Sigmoid colon (tissue), 6 donors: ENCODE measurements at regions not wholly inside any gene's neighbourhood (a gene's known extent, or its start where the extent isn't known, plus 50 kb on each side); places are given as distances from the start of the nearest gene placed in this dataset.
"Not testable (repeated sequence)": the region's sequence is repeated elsewhere in the genome, so short reads cannot be mapped to it uniquely, and the experiment has no call there.

Source experiments
- DNase-seq: peaks from one replicate; pipeline ENCODE4 v3.0.0-alpha.2; 2019
- H3K27ac ChIP-seq, 4 donors: fragments of 200-600 bp; sonication (generic); one replicate each; pipeline ENCODE4 v1.5.1; 2016 to 2019; ENCODE audit warnings: mild to moderate bottlenecking in 1 of 4
- H3K27me3 ChIP-seq, 3 donors: fragments of 200-600 bp; sonication (generic); one replicate each; pipeline ENCODE4 v1.5.1; 2019; ENCODE audit warnings: mild to moderate bottlenecking in 1 of 3
- H3K36me3 ChIP-seq, 4 donors: fragments of 200-600 bp; sonication (generic); one replicate each; pipeline ENCODE4 v1.5.1; 2016 to 2019
- H3K4me1 ChIP-seq, 4 donors: fragments of 200-600 bp; sonication (generic); one replicate each; pipeline ENCODE4 v1.5.1; 2017 to 2019
- H3K4me3 ChIP-seq, 4 donors: fragments of 200-600 bp; sonication (generic); one replicate each; pipeline ENCODE4 v1.5.1; 2017 to 2019; ENCODE audit warnings: mild to moderate bottlenecking in 2 of 4, moderate library complexity in 1 of 4
- H3K9me3 ChIP-seq, 4 donors: fragments of 200-600 bp in 3 of 4; sonication (generic) in 3 of 4; one replicate each; pipeline versions ENCODE4 v1.5.1 to v1.6.1; 2013 to 2019
- EP300 ChIP-seq, 4 donors: sonication (generic); formaldehyde crosslinking; IDR thresholded peaks; one replicate each; pipeline ENCODE4 v1.6.1; 2017; ENCODE audit warnings: antibody characterized with exemption in 4 of 4
- POLR2A ChIP-seq, 2 donors: fragments of 450-650 bp; IDR thresholded peaks; one replicate each; pipeline ENCODE4 v1.6.1; 2016; ENCODE audit warnings: antibody characterized with exemption in 2 of 2, mild to moderate bottlenecking in 2 of 2, moderate library complexity in 2 of 2
- POLR2AphosphoS5 ChIP-seq, 4 donors: sonication (generic); formaldehyde crosslinking; IDR thresholded peaks; one replicate each; pipeline ENCODE4 v1.6.1; 2017; ENCODE audit warnings: antibody characterized with exemption in 4 of 4
- WGBS, 2 donors: extraction: QIAGEN DNeasy Blood & Tissue Kit; methylation state at CpG; one replicate each; pipeline ENCODE4 v1.1.7; 2013; 5-methylcytosine and 5-hydroxymethylcytosine counted together
- intact Hi-C: fragments of 100-400 bp; cut with DNase I; formaldehyde crosslinking; loops from one replicate; pipeline ENCODE4 v1.15.1; 2023
- TF ChIP-seq, protein P1 (sequence below), 4 experiments: fragments of 450-650 bp in 3 of 4; fragments of 200-600 bp in 1 of 4; IDR thresholded peaks; one replicate each; pipeline ENCODE4 v1.5.1; 2016 to 2019; ENCODE audit warnings: antibody characterized with exemption in 4 of 4, mild to moderate bottlenecking in 3 of 4, moderate library complexity in 2 of 4
- donor health status: healthy with polysubstance abuse.
- donor health status: healthy.

GRCh38 chr5:98334946-98335345, 438.5 kb upstream of the RGMB start:
- TF ChIP-seq, protein P1, sequence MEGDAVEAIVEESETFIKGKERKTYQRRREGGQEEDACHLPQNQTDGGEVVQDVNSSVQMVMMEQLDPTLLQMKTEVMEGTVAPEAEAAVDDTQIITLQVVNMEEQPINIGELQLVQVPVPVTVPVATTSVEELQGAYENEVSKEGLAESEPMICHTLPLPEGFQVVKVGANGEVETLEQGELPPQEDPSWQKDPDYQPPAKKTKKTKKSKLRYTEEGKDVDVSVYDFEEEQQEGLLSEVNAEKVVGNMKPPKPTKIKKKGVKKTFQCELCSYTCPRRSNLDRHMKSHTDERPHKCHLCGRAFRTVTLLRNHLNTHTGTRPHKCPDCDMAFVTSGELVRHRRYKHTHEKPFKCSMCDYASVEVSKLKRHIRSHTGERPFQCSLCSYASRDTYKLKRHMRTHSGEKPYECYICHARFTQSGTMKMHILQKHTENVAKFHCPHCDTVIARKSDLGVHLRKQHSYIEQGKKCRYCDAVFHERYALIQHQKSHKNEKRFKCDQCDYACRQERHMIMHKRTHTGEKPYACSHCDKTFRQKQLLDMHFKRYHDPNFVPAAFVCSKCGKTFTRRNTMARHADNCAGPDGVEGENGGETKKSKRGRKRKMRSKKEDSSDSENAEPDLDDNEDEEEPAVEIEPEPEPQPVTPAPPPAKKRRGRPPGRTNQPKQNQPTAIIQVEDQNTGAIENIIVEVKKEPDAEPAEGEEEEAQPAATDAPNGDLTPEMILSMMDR (IDR thresholded peaks at IDR 0.05), result no peak
- TF ChIP-seq POLR2AphosphoS5 (IDR thresholded peaks at IDR 0.05) (no peak), POLR2A (IDR thresholded peaks at IDR 0.05) (no peak), EP300 (IDR thresholded peaks at IDR 0.05) (no peak)
- H3K4me1 ChIP-seq, result no peaks in the 10 kb centered on the region
- H3K9me3 ChIP-seq, result no peaks in the 10 kb centered on the region
- intact Hi-C loops, result no loop called here
- WGBS, 2 donors, result 88 to 93% methylated on average over 6 of the region's 6 CpGs
- no peaks in the 10 kb centered on the region for H3K36me3 ChIP-seq
- no peak overlapping the region for H3K4me3 ChIP-seq
- no peak overlapping the region for H3K27ac ChIP-seq
- DNase-seq, result no peak
- no peaks in the 10 kb centered on the region for H3K27me3 ChIP-seq

DNA sequence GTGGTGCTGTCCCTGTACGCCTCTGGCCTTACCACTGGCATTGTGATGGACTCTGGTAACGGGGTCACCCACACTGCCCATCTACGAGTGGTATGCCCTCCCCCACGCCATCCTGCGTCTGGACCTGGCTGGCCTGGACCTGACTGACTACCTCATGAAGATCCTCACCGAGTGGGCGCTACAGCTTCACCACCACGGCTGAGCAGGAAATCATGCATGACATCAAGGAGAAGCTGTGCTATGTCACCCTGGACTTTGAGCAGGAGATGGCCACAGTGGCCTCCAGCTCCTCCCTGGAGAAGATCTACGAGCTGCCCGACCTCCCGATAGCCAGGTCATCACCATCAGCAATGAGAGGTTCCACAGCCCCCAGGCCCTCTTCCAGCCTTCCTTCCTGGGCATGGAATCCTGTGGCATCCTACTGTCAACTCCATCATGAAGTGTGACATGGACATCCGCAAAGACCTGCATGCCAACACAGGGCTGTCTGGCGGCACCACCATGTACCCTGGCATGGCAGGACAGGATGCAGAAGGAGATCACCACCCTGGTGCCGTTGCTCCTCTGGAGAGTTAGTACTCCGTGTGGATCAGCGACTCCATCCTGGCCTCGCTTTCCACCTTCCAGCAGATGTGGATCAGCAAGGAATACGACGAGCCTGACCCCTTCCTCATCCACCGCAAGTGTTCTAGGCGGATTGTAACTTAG, 434.2 kb upstream of the RGMB start:
- 95 to 97% methylated on average over 21 of the region's 21 CpGs for WGBS, 2 donors
- H3K4me1 ChIP-seq, result no peaks in the 10 kb centered on the region
- DNase-seq, result peak; percentile 60
- no peak overlapping the region for H3K27ac ChIP-seq
- intact Hi-C loops, result no loop called here
- H3K9me3 ChIP-seq, result no peaks in the 10 kb centered on the region
- no peak overlapping the region for H3K4me3 ChIP-seq
- no peak for TF ChIP-seq POLR2AphosphoS5 (IDR thresholded peaks at IDR 0.05)
- TF ChIP-seq, protein P1 (IDR thresholded peaks at IDR 0.05), result no peak
- TF ChIP-seq EP300 (IDR thresholded peaks at IDR 0.05), result no peak
- no peak for TF ChIP-seq POLR2A (IDR thresholded peaks at IDR 0.05)
- no peaks in the 10 kb centered on the region for H3K27me3 ChIP-seq
- H3K36me3 ChIP-seq, result no peaks in the 10 kb centered on the region

GRCh38 chr5:98341038-98342032, 432.1 kb upstream of the RGMB start:
- Histone ChIP-seq H3K4me1 (no peaks in the 10 kb centered on the region), H3K27me3 (no peaks in the 10 kb centered on the region), H3K4me3 (no peak overlapping the region), H3K9me3 (no peaks in the 10 kb centered on the region), H3K27ac (no peak overlapping the region), H3K36me3 (no peaks in the 10 kb centered on the region)
- TF ChIP-seq, protein P1 (IDR thresholded peaks at IDR 0.05), result no peak
- TF ChIP-seq EP300 (IDR thresholded peaks at IDR 0.05) (no peak), POLR2AphosphoS5 (IDR thresholded peaks at IDR 0.05) (no peak), POLR2A (IDR thresholded peaks at IDR 0.05) (no peak)
- intact Hi-C loops, result no loop called here
- DNase-seq, result no peak
- 63 to 71% methylated on average over 4 of the region's 4 CpGs for WGBS, 2 donors

- intact Hi-C loops, H3K27me3 ChIP-seq, H3K36me3 ChIP-seq, H3K27ac ChIP-seq, DNase-seq, H3K4me1 ChIP-seq, H3K4me3 ChIP-seq, H3K9me3 ChIP-seq: not testable (repeated sequence)
- WGBS, 2 donors, result 93% methylated on average over 22 of the region's 22 CpGs
Observed at GRCh38 chr5:98342958-98343660, 430.4 kb upstream of the RGMB start.
